ENCODE measurements at regions not wholly inside any gene's neighbourhood (a gene's known extent, or its start where the extent isn't known, plus 50 kb on each side); places are given as distances from the start of the nearest gene placed in this dataset.
A peak's percentile ranks its signal among the peaks of the same experiment; 100 is the strongest.
"Not testable (repeated sequence)": the region's sequence is repeated elsewhere in the genome, so short reads cannot be mapped to it uniquely, and the experiment has no call there.

DNA sequence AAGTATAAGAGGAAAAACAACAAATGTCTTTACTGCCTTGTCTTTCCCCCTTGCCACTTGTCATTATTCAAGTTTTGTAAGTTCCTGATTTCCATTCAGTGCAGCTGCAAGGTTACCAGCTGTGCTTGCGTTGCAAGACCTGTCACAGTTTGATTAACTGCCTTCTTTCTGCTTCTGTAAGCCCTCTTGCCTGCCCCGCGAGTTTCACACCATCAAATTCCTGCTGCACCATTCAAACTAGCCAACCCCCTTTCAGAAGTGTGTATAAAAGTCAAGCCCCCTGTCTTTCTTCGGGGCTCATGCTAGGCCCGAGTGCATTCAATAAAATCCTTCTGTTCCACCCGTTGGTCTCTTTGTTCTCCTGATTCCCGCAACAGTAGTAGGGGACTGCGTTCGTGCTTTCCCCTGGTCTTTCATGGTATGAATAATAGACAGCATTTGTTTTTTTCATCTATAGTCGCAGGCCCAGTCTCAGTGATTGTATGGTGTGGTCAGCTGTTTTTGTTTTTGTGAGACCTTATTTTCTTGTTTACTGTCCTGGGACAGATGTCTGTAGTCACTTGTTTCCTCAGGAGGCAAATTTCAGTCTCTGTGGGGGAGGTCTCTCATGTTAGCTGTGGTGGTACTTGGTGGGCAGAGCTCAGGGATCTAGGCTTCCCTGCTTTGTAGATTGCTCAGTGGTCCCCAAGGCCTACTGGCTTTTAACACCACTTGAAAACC, 159.1 kb upstream of the NOTCH2NLA start:
- DNase-seq (ENCODE audit: low spot score in 2 of 2); FAIRE-seq: not testable (repeated sequence)

DNA sequence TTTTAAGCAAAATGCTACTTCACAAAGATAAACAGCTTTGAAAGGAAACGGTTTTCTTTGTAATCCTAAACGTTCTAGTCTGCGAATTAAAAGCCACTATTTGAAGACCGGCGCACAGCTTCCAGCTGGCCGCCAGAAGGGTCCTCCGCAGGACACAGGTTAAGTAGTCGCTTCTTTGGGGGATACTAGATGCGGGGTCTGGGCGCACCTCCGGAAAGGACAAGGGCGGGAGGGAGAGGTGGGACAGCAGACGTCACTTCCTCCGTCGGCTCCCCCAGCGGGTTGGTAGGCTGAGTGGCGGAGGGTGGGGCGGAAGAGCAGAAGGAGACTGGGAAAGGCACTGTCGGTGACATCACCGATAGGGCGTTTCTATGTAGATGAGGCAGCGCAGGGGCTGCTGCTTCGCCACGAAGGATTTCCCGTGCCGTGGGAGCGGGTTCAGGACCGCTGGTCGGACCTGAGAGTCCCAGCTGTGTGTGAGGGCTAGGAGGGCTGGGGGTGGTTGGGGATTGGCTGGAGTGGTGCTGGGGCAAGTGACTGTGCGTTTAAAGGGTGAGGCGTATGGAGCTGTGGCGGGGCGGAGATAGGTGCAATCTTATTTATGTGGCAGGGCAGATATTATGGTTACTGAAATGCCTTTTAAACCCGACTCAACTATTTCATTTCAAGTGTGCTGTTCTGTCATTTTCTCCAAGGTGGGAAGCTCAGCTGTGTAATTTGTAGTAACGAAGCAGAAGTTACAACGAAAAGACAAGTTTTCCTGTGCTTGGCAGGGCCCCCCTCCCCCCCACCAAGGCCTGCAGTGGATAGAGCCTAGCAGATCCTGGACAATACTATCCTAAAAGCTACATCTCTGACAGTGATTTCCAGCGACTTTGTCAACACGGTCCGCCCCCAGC, 158.3 kb upstream of the NOTCH2NLA start:
- FAIRE-seq = not testable (repeated sequence)
- DNase-seq (ENCODE audit: low spot score in 2 of 2) = peak; percentile 23 to 39

DNA sequence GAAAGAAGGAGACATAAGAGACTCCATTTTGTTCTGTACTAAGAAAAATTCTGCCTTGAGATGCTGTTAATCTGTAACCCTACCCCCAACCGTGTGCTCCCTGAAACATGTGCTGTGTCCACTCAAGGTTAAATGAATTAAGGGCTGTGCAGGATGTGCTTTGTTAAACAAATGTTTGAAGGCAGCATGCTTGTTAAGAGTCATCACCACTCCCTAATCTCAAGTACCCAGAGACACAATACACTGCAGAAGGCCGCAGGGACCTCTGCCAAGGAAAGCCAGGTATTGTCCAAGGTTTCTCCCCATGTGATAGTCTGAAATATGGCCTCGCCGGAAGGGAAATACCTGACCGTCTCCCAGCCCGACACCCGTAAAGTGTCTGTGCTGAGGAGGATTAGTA, 152.4 kb upstream of the NOTCH2NLA start:
- FAIRE-seq = not testable (repeated sequence)

DNA sequence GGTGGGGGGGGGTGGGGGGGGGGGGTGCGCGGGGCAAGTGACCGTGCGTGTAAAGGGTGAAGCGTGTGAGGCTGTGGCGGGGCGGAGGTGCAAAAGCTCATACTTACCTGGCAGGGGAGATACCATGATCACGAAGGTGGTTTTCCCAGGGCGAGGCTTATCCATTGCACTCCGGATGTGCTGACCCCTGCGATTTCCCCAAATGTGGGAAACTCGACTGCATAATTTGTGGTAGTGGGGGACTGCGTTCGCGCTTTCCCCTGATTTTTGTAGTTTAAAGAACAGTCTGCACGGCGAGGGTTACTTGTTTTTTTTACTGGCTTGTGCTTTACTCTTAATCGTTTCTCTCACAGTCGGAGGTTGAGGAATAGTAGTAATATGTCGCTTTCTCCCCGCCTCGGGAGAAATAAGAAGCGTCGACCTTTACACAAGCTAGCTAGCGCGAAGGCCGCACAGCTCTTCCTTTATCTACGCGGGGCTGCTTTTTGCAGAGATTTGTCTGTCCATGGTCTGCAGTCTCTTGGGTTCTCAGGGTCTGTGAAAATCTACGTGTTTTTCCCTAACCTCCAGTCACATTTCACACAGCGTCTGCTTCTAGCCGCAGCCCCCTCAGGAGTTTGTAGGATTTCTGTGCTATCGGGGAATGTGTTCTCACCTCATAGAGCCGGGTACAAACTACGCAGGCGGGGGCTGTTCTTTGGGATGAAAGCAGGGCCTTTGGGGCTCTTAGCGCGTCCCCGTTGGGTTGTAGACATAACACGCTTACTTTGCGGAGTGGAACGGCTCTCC, 148.1 kb upstream of the NOTCH2NLA start:
- not testable (repeated sequence) for FAIRE-seq
- DNase-seq (ENCODE audit: low spot score in 2 of 2) = peak; percentile 29 to 35

More for the DNA sequence above, 152.4 kb upstream of the NOTCH2NLA start:
- not testable (repeated sequence) for DNase-seq (ENCODE audit: low spot score in 2 of 2)

DNA sequence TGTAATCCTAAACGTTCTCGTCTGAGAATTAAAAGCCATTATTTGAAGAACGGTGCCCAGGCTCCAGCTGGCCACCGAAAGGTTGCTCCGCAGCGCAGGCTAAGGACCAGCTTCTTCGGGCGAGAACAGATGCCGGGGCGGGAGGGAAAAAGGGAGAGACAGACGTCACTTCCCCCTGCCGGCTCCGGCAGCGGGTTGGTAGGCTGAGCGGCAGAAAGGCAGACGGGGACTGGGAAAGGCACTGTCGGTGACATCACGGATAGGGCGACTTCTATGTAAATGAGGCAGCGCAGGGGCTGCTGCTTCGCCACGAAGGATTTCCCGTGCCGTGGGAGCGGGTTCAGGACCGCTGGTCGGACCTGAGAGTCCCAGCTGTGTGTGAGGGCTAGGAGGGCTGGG, 147.5 kb upstream of the NOTCH2NLA start:
- not testable (repeated sequence) for DNase-seq (ENCODE audit: low spot score in 2 of 2); FAIRE-seq

DNA sequence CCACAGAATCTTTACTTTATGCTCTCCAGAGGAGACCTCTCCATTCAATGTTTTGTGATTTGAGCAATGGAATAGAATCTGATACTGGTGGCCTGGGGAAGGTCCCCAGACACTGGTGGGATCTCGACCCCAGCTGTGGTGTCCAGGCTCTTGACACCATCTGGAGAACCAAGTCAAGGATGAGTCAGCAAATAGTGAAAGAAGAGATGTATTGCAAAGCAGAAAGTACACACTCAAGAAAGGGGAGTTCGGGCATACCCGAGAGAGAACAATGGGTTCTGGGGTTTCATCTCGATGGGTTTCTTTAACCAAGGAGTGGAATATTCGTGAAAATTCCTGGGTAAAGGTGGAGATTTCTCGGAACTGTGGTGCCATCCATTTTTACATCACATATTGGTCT, 146.3 kb upstream of the NOTCH2NLA start:
- not testable (repeated sequence) for DNase-seq (ENCODE audit: low spot score in 2 of 2); FAIRE-seq

DNA sequence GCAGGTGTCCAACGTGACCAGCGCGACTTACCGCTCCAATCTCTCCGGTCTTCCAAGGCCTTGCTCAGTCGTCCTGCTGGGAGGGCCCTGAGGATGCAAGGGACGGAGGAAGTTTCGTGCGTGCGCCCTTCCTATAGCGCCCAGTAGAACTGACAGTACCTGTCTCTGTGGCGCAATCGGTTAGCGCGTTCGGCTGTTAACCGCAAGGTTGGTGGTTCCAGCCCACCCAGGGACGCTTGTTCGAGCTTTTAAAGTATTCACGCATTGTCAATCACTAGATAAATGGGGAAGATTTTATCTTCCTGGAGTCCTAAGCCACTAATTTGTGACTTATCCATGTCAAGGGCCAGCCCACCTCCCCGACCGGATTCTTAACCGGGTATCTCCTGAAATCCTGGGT, 141.1 kb upstream of the NOTCH2NLA start:
- FAIRE-seq; DNase-seq (ENCODE audit: low spot score in 2 of 2): not testable (repeated sequence)

DNA sequence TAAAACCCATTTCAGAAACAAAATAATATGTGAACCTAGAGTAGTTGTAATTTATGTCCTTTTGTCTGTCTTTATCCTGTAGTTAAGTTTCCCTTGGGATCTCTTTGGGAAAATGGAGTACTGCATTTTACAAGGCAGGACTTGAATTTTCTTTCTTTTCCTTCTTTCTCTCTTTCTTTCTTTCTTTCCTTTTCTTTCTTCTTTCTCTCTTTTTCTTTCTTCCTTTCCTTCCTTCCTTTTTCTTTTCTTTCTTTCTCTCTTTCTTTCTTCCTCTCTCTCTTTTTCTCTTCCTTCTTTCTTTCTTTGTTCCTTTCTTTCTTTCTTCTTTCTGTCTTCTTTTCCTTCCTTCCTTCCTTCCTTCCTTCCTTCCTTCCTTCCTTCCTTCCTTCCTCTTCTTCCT, 126.6 kb upstream of the NOTCH2NLA start:
- not testable (repeated sequence) for DNase-seq (ENCODE audit: low spot score in 2 of 2); FAIRE-seq

DNA sequence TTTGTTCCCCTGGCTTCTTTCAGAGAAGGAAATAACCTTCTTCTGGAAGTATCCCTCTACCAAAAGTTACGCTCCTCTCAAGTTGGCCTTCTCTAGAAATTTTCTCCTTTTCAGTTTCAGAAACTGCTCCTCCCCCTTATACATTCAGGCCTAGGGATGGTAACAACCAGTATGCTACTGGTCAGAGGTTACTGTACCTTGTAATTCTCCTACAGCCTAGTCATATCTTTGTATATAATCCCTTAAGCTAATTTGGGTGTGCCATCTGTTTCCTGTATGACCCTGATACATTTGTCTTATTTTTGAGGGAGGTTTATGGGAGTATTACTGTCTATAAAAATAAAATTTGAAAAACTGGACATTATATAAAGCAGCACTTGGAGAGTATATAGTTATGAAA, 98.0 kb upstream of the NOTCH2NLA start:
- FAIRE-seq; DNase-seq (ENCODE audit: low spot score in 2 of 2): not testable (repeated sequence)

DNA sequence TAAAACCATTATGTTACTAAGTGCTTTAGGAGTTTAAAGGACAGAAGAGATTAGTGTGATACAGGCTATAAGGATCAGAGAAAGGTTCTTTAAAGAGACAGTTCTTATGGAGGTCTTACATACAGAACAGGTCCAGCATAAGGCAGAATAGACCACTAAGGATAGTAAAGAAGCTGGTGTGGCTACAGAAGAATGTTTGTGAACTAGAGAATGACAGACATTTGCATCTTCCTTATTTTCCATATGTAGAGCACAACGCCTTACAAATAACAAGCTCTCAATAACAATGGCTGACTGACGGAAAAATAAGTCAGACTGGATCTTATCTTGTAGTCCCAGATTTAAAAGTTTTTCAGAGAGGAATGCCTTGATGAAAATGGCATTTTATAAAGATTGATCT, 95.6 kb upstream of the NOTCH2NLA start:
- not testable (repeated sequence) for FAIRE-seq; DNase-seq (ENCODE audit: low spot score in 2 of 2)

DNA sequence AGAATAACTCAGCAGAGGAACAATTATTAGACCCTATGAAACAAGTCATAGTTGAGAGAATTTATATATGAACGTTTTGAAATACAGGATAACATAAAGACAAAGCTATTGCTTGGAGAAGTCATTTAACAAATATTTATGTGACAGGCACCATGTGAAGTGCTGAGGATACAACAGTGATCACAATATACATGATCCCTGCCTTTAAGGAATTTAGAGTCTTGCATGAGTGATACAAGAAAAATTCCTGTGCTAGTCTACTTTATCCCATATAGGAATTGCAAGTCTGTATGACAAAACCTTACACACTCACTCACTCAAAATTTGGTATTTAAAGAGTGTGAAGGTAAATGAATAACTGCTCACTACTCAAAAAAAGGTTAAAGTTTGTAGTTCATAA, 94.5 kb upstream of the NOTCH2NLA start:
- DNase-seq (ENCODE audit: low spot score in 2 of 2); FAIRE-seq: not testable (repeated sequence)

DNA sequence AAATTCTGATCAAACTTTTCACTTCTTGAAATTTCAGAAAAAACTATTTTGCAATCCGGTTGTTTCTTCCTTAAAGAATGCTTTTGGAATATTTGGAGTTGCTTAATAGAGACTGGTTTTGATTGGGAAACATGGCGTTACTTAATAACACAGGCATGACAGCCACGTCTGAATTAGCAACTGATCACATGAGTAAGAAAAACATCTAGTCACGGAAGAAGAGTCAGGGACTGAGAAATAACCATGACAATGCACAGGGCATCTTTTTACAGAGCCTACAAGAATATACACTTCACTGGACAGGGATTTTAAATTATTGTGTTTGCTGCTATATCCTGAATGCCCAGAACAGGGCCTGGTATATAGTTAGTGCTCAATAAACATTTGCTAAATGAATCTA, 94.1 kb upstream of the NOTCH2NLA start:
- not testable (repeated sequence) for DNase-seq (ENCODE audit: low spot score in 2 of 2); FAIRE-seq

DNA sequence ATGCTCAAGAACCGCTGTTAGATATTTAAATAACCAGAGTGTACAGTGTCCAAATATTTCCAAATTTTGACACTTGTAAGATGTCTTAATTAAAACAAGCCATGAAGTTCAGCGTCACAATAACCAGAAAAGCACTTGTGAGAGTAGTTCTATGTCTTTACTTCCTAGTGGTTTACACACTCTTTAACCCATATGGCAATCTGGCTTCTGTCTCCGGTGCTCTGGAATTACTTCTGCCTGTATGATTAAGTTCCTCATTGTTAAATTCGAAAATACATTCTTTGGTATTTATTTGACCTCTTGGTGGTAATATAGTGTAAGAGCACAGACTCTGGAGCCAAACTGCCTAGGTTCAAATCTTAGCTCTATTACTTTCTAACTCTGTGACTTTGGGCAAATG, 89.9 kb upstream of the NOTCH2NLA start:
- not testable (repeated sequence) for FAIRE-seq; DNase-seq (ENCODE audit: low spot score in 2 of 2)

DNA sequence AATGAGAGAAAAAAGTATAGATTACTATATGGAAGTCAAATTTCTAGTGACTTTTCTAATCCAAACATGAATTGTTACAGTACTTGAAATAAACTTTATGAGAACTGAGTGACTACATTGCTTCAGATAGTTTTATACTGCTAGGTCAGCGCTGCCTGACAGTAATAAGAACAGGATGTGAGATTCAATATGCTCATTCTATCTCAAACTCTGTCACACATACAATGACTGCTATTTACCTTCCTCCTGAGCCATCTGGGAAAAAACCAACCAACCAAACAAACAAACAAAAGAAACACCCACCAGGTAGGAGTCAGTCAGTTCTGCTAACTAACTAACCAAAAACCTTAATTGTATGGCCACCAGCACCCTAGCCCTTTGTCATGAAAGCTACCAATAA, 89.0 kb upstream of the NOTCH2NLA start:
- not testable (repeated sequence) for FAIRE-seq; DNase-seq (ENCODE audit: low spot score in 2 of 2)

DNA sequence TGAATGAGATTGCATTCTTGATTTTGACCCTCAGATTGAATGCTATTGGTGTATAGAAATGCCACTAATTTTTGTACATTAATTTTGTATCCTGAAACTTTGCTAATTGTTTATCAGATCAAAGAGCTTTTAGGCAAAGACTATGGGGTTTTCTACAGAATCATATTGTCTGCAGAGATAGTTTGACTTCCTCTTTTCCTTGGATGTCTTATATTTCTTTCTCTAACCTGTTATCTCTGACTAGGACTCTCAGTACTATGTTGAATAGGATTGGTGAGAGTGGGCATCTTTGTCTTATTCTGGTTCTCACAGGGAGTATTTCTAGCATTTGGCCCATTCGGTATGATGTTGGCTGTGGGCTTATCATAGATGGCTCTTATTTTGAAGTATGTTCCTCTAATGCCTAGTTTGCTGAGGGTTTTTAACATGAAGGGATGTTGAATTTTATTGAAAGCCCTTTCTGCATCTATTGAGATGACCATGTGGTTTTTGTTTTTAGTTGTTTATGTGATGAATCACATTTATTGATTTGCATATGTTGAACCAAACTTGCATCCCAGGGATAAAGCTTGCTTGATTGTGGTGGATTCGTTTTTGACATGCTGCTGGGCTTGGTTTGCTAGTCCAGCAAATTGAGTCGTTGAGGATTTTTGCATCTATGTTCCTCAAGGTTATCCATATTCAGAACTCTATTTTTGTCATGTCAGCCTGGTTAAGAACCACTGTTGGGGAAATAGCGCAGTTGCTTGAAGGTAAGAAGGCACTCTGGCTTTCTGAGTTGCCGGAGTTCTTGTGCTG, 85.8 kb upstream of the NOTCH2NLA start:
- not testable (repeated sequence) for FAIRE-seq; DNase-seq (ENCODE audit: low spot score in 2 of 2)

DNA sequence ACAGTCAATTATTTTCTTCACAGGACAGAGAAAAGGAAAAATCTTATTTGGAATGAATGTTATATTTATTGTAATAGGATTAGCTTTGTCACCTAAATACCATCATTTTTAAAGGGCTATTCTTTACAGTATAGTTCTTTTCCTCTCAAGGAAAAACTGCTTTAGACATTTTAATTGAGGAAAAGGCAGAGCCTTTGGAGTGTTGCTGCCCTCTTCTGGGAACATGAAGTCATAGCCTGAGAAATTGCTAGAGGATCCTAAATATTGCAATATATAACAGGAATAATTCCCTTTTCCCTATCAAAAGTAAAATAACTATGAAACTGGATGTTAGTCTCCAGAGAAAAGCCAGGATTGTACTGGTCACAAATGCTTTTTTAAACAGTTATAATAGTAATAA, 81.8 kb upstream of the NOTCH2NLA start:
- not testable (repeated sequence) for DNase-seq (ENCODE audit: low spot score in 2 of 2); FAIRE-seq

DNA sequence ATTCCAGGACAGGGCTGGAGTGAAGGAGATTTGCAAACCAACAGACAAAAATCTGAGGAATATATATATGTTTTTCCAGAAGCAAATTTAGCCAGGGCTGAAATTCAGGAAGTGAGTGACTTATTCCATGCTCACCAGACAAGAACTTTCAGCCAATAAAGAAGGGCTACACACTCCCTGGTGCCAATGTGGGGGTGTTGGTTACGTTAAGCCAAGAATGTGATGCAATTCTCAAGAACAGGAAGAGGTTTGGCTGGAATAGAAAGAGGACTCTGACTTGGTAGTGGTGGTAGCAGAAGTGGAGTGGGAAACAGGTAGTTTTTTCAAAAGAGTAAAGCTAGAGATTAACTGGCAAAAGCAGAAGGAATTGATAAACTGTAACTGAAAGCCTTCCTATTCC, 80.6 kb upstream of the NOTCH2NLA start:
- DNase-seq (ENCODE audit: low spot score in 2 of 2); FAIRE-seq: not testable (repeated sequence)

DNA sequence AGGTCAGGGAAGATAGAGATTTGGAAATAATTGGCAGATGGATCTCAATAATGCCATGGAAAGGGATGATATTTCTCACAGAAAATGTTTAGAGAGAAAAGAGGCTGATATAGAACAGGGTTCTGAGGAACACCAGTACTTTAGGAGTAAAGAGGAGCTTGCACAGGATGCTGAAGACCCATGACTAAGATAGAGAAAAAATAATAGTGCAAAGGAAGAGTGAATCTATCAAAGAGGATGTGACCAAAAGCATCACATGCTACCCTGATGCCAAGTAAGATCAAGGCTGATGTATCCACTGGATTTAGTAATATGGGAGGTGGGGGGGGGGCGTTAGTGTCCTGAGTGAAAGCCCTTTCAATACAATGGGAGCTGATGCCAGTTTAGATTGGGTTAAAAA, 80.1 kb upstream of the NOTCH2NLA start:
- not testable (repeated sequence) for DNase-seq (ENCODE audit: low spot score in 2 of 2); FAIRE-seq

DNA sequence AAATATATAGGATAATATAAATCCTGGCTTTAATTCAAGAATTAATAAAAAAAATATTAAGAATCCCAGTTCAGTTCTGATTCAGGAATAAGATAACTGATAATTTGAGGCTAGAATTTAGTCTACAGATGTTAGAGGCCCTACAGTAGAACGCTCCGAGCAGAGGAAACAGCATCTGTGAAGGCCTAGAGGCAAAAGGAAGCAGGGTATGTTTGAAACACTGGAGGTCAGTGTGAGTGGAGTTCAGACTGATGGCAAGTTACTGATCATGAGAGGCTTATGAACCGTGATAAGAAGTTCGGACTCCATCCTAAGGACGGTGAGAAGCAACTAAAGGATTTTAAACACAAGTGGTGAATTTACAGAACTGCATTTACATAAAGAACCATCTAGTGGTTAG, 79.3 kb upstream of the NOTCH2NLA start:
- FAIRE-seq; DNase-seq (ENCODE audit: low spot score in 2 of 2): not testable (repeated sequence)

All from frontal cortex (tissue), 3 donors.